ENCODE measurements at regions not wholly inside any gene's neighbourhood (a gene's known extent, or its start where the extent isn't known, plus 50 kb on each side); places are given as distances from the start of the nearest gene placed in this dataset.

DNA sequence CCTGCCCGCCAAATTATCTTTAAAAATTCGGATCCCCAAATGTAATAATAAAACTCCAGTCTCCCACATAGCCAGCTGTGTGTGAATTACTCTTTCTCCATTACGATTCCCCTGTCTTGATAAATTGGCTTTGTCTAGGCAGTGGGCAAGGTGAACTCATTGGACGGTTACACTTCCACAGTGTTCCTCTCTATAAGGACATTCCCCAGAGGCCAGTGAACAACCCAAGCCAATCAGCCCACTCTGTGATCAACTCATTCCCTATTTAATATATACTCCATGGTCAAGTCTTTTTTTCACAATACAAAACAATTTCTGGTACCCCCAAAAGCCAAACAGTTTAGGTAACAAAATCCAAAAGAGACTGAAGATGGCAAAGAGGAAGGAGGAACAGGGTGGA lies 90.5 kb upstream of the DAZL start:
- peaks cover 14% of the 10 kb centered on the region for H3K4me1 ChIP-seq (ENCODE audit: control insufficient read depth, insufficient read depth, low read length)
- no peaks in the 10 kb centered on the region for H3K9me3 Mint-ChIP-seq
- H3K4me1 Mint-ChIP-seq: peaks cover 34% of the 10 kb centered on the region
- no peak overlapping the region for H3K27ac ChIP-seq (ENCODE audit: low read depth, low read length)
- no peak overlapping the region for H3K27ac Mint-ChIP-seq
- DNase-seq: no peak
- no peaks in the 10 kb centered on the region for H3K27me3 Mint-ChIP-seq (ENCODE audit: insufficient read depth)
- no peak overlapping the region for H3K9ac ChIP-seq (ENCODE audit: extremely low read depth, low read length, poor library complexity, severe bottlenecking)
- no peaks in the 10 kb centered on the region for H3K27me3 ChIP-seq (ENCODE audit: control insufficient read depth, insufficient read depth, low read length, poor library complexity, severe bottlenecking)
- no peak overlapping the region for H3K4me3 Mint-ChIP-seq
- WGBS, 2 experiments (ENCODE audit: insufficient coverage in 1 of 2, insufficient read length in 1 of 2): 71 to 93% methylated on average over 1 to 4 of the region's 4 CpGs
- no peaks in the 10 kb centered on the region for H3K36me3 Mint-ChIP-seq (ENCODE audit: low read depth)
- H3K4me3 ChIP-seq (ENCODE audit: low read length): no peak overlapping the region
- no peaks in the 10 kb centered on the region for H3K9me3 ChIP-seq (ENCODE audit: control insufficient read depth, low read length)
- H3K36me3 ChIP-seq (ENCODE audit: control insufficient read depth, insufficient read depth, low read length): no peaks in the 10 kb centered on the region
- TF ChIP-seq, protein P1, sequence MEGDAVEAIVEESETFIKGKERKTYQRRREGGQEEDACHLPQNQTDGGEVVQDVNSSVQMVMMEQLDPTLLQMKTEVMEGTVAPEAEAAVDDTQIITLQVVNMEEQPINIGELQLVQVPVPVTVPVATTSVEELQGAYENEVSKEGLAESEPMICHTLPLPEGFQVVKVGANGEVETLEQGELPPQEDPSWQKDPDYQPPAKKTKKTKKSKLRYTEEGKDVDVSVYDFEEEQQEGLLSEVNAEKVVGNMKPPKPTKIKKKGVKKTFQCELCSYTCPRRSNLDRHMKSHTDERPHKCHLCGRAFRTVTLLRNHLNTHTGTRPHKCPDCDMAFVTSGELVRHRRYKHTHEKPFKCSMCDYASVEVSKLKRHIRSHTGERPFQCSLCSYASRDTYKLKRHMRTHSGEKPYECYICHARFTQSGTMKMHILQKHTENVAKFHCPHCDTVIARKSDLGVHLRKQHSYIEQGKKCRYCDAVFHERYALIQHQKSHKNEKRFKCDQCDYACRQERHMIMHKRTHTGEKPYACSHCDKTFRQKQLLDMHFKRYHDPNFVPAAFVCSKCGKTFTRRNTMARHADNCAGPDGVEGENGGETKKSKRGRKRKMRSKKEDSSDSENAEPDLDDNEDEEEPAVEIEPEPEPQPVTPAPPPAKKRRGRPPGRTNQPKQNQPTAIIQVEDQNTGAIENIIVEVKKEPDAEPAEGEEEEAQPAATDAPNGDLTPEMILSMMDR (conservative IDR thresholded peaks at IDR 0.05): no peak

DNA sequence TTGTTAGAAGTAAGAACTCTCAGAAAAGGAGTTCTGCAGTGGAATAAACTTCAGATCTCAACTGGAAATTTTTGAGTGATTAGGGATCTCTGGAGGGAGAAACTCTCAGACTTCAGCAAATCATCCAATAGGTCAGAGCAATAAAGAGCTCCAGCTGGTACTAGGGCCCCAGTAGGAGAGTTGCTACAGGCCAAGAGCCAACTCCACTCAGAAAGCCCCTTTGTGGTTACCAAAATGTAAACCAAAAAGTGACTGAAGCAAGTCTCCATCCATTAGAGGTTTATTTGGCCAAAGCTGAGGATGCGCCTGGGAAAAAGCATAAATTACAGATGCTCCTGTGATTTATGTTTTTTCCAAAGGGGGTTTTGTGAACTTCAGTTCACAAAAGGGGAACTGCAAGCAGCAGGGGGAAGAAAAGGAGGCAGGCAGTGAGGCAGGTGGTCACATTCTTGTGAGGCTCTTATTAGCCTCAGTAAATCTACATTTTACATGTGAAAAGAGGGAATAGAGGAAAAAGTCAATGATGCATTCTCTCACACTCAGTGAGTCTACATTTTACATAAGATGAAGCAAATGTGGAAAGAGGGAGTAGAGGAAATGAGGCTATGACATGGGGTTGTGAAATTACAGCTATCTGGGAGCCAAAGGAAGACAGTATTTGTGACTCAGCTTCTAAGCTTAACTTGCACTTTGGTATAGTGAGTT lies 92.4 kb upstream of the DAZL start:
- WGBS, 2 experiments (ENCODE audit: insufficient coverage in 1 of 2, insufficient read length in 1 of 2): 89 to 98% methylated on average over 1 of the region's 1 CpG
- no peak for DNase-seq
- Histone ChIP-seq H3K27me3 (ENCODE audit: control insufficient read depth, insufficient read depth, low read length, poor library complexity, severe bottlenecking) (no peaks in the 10 kb centered on the region), H3K9me3 (ENCODE audit: control insufficient read depth, low read length) (no peaks in the 10 kb centered on the region), H3K36me3 (ENCODE audit: control insufficient read depth, insufficient read depth, low read length) (no peaks in the 10 kb centered on the region), H3K27ac (ENCODE audit: low read depth, low read length) (no peak overlapping the region), H3K4me1 (ENCODE audit: control insufficient read depth, insufficient read depth, low read length) (peaks cover 14% of the 10 kb centered on the region), H3K4me3 (ENCODE audit: low read length) (no peak overlapping the region), H3K9ac (ENCODE audit: extremely low read depth, low read length, poor library complexity, severe bottlenecking) (no peak overlapping the region)
- H3K4me1 Mint-ChIP-seq: peaks cover 34% of the 10 kb centered on the region
- TF ChIP-seq, protein P1 (conservative IDR thresholded peaks at IDR 0.05): no peak
- H3K27me3 Mint-ChIP-seq (ENCODE audit: insufficient read depth): peaks cover under 1% of the 10 kb centered on the region
- no peaks in the 10 kb centered on the region for H3K36me3 Mint-ChIP-seq (ENCODE audit: low read depth)
- H3K9me3 Mint-ChIP-seq: no peaks in the 10 kb centered on the region
- no peak overlapping the region for H3K4me3 Mint-ChIP-seq
- no peak overlapping the region for H3K27ac Mint-ChIP-seq

DNA sequence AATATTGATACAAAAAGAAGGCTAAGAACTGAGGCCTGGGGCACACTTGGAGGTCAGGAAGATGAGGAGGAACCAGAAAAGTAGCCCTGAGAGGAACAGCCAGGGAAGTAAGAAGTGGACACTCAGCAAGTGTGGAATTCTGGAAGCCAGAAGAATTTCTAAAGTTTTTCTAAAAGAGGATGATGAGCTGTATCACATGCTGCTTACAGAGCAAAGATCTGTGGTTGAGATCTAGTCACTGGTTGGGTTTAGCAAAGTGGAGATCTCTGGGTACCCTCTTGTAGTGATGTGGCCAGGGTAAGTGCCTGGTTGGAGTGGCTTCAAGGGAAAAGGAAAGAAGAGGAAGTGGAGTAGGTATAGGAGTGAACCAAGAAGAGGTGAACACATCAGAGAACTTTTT lies 95.4 kb upstream of the DAZL start:
- no peaks in the 10 kb centered on the region for H3K36me3 Mint-ChIP-seq (ENCODE audit: low read depth)
- Histone ChIP-seq H3K9ac (ENCODE audit: extremely low read depth, low read length, poor library complexity, severe bottlenecking) (no peak overlapping the region), H3K27me3 (ENCODE audit: control insufficient read depth, insufficient read depth, low read length, poor library complexity, severe bottlenecking) (no peaks in the 10 kb centered on the region), H3K9me3 (ENCODE audit: control insufficient read depth, low read length) (no peaks in the 10 kb centered on the region), H3K4me3 (ENCODE audit: low read length) (no peak overlapping the region), H3K36me3 (ENCODE audit: control insufficient read depth, insufficient read depth, low read length) (no peaks in the 10 kb centered on the region), H3K4me1 (ENCODE audit: control insufficient read depth, insufficient read depth, low read length) (peaks cover 9% of the 10 kb centered on the region), H3K27ac (ENCODE audit: low read depth, low read length) (no peak overlapping the region)
- H3K9me3 Mint-ChIP-seq: no peaks in the 10 kb centered on the region
- peaks cover 2% of the 10 kb centered on the region for H3K27me3 Mint-ChIP-seq (ENCODE audit: insufficient read depth)
- no peak overlapping the region for H3K4me3 Mint-ChIP-seq
- H3K27ac Mint-ChIP-seq: no peak overlapping the region
- peaks cover 25% of the 10 kb centered on the region for H3K4me1 Mint-ChIP-seq
- no peak for DNase-seq
- TF ChIP-seq, protein P1 (conservative IDR thresholded peaks at IDR 0.05): no peak
